ENCODE measurements at regions not wholly inside any gene's neighbourhood (a gene's known extent, or its start where the extent isn't known, plus 50 kb on each side); places are given as distances from the start of the nearest gene placed in this dataset.

DNA sequence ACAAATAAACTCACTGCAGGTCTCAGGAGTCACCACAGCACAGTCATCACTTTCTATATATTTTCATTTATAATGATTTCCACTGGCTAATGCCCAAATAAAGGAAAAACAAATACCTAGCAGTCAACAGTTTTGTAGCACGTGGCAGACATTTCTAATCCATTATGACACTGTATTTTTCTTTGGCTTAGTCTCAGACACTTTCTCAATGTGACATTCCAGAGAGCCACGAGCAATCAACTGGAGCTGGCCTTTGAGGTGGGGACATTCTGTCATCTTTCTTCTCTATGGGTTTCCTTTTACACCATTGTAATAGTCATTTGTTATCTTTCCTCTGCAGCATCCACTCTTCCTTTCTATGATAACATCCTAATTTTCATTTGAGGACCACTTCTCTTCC lies 119.7 kb downstream of the WNT5A start:
- Mint-ChIP-seq H3K27ac (no peak overlapping the region), H3K36me3 (ENCODE audit: low read depth) (no peaks in the 10 kb centered on the region), H3K27me3 (peaks cover 2% of the 10 kb centered on the region), H3K4me3 (no peak overlapping the region), H3K9me3 (peaks cover 9% of the 10 kb centered on the region), H3K4me1 (no peaks in the 10 kb centered on the region)
- ATAC-seq, result no peak
- no peak for DNase-seq

DNA sequence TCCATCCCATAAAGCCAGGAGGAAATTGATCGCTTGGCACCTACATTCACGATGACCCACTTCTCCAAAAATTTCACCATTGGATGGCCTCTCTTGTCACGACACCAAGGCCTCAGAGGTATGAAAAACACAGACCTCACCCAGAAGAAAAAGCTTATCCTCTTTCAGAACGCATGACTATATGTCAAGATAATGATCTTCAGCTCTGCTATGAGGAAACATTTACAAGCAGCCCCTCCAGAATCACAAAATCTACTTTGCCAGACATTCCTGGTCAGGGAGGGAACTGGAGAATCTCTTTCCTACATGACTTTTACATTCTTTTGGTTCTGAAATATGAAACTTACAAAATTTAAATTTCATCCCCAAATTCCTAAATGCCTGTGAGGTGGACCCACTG lies 122.7 kb downstream of the WNT5A start:
- Mint-ChIP-seq H3K4me3 (no peak overlapping the region), H3K4me1 (no peaks in the 10 kb centered on the region), H3K36me3 (ENCODE audit: low read depth) (no peaks in the 10 kb centered on the region), H3K9me3 (peaks cover 9% of the 10 kb centered on the region), H3K27ac (no peak overlapping the region), H3K27me3 (peaks cover 2% of the 10 kb centered on the region)
- ATAC-seq (no peak), DNase-seq (no peak)

DNA sequence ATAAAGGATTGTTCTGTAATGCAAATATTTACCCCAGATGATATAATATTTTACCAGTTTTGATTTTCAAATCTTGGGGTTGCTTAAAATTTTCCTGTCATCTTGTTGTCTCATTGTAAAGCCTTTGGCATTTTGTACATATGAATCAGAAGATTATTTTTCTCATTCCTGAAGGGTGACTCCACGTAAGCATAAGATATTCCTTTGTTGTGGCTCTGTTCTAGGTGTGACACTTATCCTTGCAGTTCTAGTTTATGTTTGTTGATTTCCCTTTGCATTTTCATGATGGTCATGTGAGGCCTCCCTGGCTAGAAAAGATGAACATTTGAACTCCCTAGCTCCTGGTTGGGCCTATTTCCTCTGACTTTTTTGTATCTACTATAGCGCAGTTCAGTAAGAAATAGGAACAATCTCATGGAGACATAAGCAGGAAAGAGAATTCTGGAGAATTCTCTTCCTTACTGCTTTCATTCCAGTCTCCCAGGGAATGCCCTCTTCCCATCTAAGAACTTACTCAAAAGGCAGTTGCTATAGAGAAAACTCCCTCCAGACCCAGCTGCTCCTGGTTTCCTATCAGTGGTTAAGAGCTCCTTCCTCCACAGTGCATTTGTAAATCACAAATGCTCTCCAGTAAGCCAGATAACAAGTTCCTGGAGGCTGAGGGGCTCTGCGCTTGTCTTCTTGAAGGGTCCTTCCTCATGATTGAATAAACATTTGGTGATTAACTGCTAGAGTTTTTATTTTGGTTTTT lies 124.7 kb downstream of the WNT5A start:
- Mint-ChIP-seq H3K9me3 (peaks cover 9% of the 10 kb centered on the region), H3K4me1 (no peaks in the 10 kb centered on the region), H3K27me3 (peaks cover 2% of the 10 kb centered on the region), H3K4me3 (no peak overlapping the region), H3K27ac (no peak overlapping the region), H3K36me3 (ENCODE audit: low read depth) (no peaks in the 10 kb centered on the region)
- DNase-seq (no peak), ATAC-seq (no peak)

GRCh38 chr3:55357796-55358195 lies 129.3 kb downstream of the WNT5A start:
- DNase-seq, result no peak
- H3K27ac Mint-ChIP-seq, result no peak overlapping the region
- no peak for ATAC-seq
- no peaks in the 10 kb centered on the region for H3K36me3 Mint-ChIP-seq (ENCODE audit: low read depth)
- no peak overlapping the region for H3K4me3 Mint-ChIP-seq
- H3K27me3 Mint-ChIP-seq, result no peaks in the 10 kb centered on the region
- no peaks in the 10 kb centered on the region for H3K4me1 Mint-ChIP-seq
- H3K9me3 Mint-ChIP-seq, result peaks cover 2% of the 10 kb centered on the region

DNA sequence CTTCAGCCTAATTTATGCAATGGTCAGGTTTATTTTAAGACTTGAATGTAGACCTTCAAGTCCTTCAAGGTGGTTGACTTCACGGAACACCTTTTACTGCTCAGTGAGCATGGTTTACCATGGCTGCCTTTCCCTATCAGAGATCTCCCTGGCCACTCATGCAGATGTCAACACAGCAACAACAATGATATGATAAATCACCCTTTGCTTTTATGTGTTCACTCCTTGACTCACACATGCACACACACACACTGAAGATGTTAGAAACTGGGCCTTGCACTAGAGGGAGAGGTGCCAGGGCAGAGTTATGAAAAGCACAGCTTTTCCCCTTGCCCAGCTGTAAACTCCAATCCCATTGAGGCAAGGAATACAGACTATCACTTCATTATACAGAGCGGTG lies 134.4 kb downstream of the WNT5A start:
- ATAC-seq (no peak), DNase-seq (no peak)
- Mint-ChIP-seq H3K27ac (no peak overlapping the region), H3K36me3 (ENCODE audit: low read depth) (no peaks in the 10 kb centered on the region), H3K4me1 (no peaks in the 10 kb centered on the region), H3K4me3 (no peak overlapping the region), H3K9me3 (no peaks in the 10 kb centered on the region), H3K27me3 (no peaks in the 10 kb centered on the region)

DNA sequence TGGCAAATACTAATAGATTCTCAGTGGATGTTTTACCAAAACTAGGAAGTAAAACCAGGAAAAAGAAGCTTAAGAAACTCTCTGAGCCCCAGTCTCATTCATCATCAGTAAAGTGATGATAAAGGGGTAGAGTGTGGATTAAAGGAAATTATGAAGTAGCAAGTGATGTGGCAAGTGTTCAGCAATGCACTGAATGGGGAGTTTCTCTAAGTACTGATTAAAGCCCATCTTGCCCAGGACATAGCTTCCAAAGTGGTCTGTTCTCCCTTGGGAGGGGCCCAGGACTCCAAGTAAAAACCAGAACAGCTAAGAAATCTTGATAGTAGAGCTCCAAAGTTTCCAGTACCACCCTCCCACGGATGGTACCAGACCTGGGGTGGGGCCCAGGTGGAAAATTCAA lies 137.3 kb downstream of the WNT5A start:
- no peaks in the 10 kb centered on the region for H3K27me3 Mint-ChIP-seq
- ATAC-seq (no peak), DNase-seq (no peak)
- no peak overlapping the region for H3K4me3 Mint-ChIP-seq
- H3K27ac Mint-ChIP-seq, result no peak overlapping the region
- H3K36me3 Mint-ChIP-seq (ENCODE audit: low read depth), result no peaks in the 10 kb centered on the region
- no peaks in the 10 kb centered on the region for H3K4me1 Mint-ChIP-seq
- H3K9me3 Mint-ChIP-seq, result no peaks in the 10 kb centered on the region

DNA sequence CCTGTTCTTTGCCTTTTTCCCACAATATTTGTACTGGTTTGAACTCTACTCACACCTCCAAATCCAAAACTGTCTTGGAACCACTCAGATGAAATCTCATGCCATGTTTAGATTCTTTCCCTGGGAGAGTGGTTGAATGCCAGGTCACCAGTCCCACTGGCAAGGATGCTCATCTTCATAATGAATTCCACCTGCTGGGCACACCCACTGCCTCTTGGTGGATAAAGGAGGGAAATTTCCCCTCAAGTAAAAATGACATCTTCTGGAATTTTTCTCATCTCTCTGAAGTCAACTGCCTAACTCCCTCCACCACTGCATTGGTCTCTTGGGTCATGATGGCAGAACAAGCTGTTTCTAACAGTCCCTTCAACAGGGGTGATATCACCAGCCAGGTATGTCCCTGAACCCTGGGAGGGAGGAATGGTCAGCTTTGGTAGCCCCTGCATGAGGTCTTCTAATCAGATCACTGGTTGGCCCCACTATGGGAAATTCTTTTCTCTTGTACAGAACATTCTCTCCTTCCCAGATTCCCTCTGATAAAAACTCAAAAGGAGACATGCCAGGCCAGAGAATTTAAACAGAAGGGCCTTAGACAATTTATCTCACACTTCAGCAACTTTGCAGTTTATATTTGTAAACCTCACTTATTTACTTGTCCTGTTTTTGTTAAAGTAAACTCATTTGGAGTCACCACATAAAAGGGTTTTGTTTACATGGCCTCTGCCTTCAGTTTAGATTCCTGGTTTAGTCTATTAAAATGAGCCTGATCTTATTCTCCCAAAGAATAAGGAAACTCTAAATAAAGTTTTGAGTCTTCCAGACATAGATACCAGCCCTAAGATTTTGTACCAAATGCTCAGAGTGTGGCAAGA lies 143.4 kb downstream of the WNT5A start:
- no peak for DNase-seq
- Mint-ChIP-seq H3K27me3 (no peaks in the 10 kb centered on the region), H3K27ac (no peak overlapping the region), H3K4me3 (no peak overlapping the region), H3K4me1 (no peaks in the 10 kb centered on the region), H3K9me3 (peaks cover 5% of the 10 kb centered on the region), H3K36me3 (ENCODE audit: low read depth) (no peaks in the 10 kb centered on the region)
- no peak for ATAC-seq

DNA sequence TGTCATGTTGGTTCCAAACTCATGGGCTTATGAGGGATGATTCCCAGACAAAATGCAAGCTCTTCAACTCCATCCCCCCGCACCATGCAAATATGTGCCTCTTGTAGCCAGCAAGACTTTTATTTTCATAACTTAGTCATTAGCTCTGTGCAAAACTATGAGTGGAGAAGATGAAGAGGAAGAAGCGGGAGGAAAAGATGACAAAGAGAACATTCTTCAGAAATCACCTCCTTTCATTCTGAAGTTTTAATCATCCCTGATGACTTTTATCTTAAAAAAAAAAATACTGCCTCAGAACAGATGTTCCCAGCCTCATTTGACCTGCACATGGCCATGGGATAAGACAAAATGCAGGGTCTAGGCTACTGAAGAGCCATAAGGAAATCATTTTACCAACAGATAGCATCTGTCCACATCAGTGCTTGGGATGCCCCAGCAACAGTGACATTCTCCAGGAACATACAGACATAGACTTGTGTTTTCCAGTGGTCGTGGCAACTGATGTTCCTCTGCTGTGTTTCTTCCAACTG lies 145.5 kb downstream of the WNT5A start:
- no peak overlapping the region for H3K27ac Mint-ChIP-seq
- ATAC-seq, result no peak
- H3K9me3 Mint-ChIP-seq, result peaks cover 5% of the 10 kb centered on the region
- no peak overlapping the region for H3K4me3 Mint-ChIP-seq
- no peaks in the 10 kb centered on the region for H3K36me3 Mint-ChIP-seq (ENCODE audit: low read depth)
- H3K4me1 Mint-ChIP-seq, result no peaks in the 10 kb centered on the region
- DNase-seq, result no peak
- no peaks in the 10 kb centered on the region for H3K27me3 Mint-ChIP-seq

- H3K4me3 Mint-ChIP-seq, result no peak overlapping the region
- no peaks in the 10 kb centered on the region for H3K4me1 Mint-ChIP-seq
- DNase-seq, result no peak
- H3K27ac Mint-ChIP-seq, result no peak overlapping the region
- H3K27me3 Mint-ChIP-seq, result no peaks in the 10 kb centered on the region
- H3K36me3 Mint-ChIP-seq (ENCODE audit: low read depth), result no peaks in the 10 kb centered on the region
- no peak for ATAC-seq
- H3K9me3 Mint-ChIP-seq, result peaks cover 5% of the 10 kb centered on the region
Observed at GRCh38 chr3:55339819-55340218, 147.3 kb downstream of the WNT5A start.

GRCh38 chr3:55339390-55339789 lies 147.7 kb downstream of the WNT5A start:
- H3K27ac Mint-ChIP-seq, result no peak overlapping the region
- no peak overlapping the region for H3K4me3 Mint-ChIP-seq

GRCh38 chr3:55337641-55338180 lies 149.4 kb downstream of the WNT5A start:
- no peak overlapping the region for H3K27ac Mint-ChIP-seq
- H3K9me3 Mint-ChIP-seq, result peaks cover 4% of the 10 kb centered on the region
- H3K4me3 Mint-ChIP-seq, result no peak overlapping the region
- ATAC-seq (no peak), DNase-seq (no peak)
- no peaks in the 10 kb centered on the region for H3K27me3 Mint-ChIP-seq
- no peaks in the 10 kb centered on the region for H3K36me3 Mint-ChIP-seq (ENCODE audit: low read depth)
- no peaks in the 10 kb centered on the region for H3K4me1 Mint-ChIP-seq

More at GRCh38 chr3:55339390-55339789, 147.7 kb downstream of the WNT5A start:
- DNase-seq (no peak), ATAC-seq (no peak)
- Mint-ChIP-seq H3K9me3 (peaks cover 5% of the 10 kb centered on the region), H3K27me3 (no peaks in the 10 kb centered on the region), H3K36me3 (ENCODE audit: low read depth) (no peaks in the 10 kb centered on the region), H3K4me1 (no peaks in the 10 kb centered on the region)

DNA sequence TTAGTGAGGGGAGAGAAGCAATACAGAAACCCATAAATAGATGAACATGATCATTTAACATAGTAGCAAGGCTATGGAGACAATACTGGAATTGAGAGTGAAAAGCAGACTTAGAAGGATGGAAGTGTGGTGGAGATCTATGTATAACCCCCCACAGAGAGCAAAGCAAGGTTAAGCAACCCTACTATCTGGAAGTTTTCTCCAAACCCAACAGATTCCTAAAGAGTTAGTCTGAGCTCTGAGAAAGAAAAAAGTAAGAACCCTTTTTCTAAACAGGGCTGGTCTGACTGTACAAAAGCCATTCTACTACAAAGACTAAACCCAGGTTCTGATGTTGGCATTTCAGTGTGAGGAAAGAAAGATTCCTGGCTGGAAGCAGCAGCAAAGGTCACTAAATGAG lies 153.2 kb downstream of the WNT5A start:
- no peaks in the 10 kb centered on the region for H3K27me3 Mint-ChIP-seq
- peaks cover 3% of the 10 kb centered on the region for H3K9me3 Mint-ChIP-seq
- DNase-seq (no peak), ATAC-seq (no peak)
- H3K4me3 Mint-ChIP-seq, result no peak overlapping the region
- no peak overlapping the region for H3K27ac Mint-ChIP-seq
- no peaks in the 10 kb centered on the region for H3K4me1 Mint-ChIP-seq
- no peaks in the 10 kb centered on the region for H3K36me3 Mint-ChIP-seq (ENCODE audit: low read depth)

GRCh38 chr3:55333046-55333445 lies 154.1 kb downstream of the WNT5A start:
- Mint-ChIP-seq H3K4me1 (no peaks in the 10 kb centered on the region), H3K27ac (no peak overlapping the region), H3K27me3 (no peaks in the 10 kb centered on the region), H3K4me3 (no peak overlapping the region), H3K9me3 (peaks cover 3% of the 10 kb centered on the region), H3K36me3 (ENCODE audit: low read depth) (no peaks in the 10 kb centered on the region)
- ATAC-seq (no peak), DNase-seq (no peak)

- Mint-ChIP-seq H3K4me1 (no peaks in the 10 kb centered on the region), H3K4me3 (no peak overlapping the region), H3K27me3 (no peaks in the 10 kb centered on the region), H3K27ac (no peak overlapping the region), H3K36me3 (ENCODE audit: low read depth) (no peaks in the 10 kb centered on the region), H3K9me3 (peaks cover 3% of the 10 kb centered on the region)
- no peak for ATAC-seq
- no peak for DNase-seq
Observed at GRCh38 chr3:55332176-55332575, 154.9 kb downstream of the WNT5A start.

GRCh38 chr3:55331524-55331923 lies 155.6 kb downstream of the WNT5A start:
- Mint-ChIP-seq H3K4me3 (no peak overlapping the region), H3K27me3 (no peaks in the 10 kb centered on the region), H3K36me3 (ENCODE audit: low read depth) (no peaks in the 10 kb centered on the region), H3K27ac (no peak overlapping the region), H3K4me1 (no peaks in the 10 kb centered on the region), H3K9me3 (peaks cover 3% of the 10 kb centered on the region)
- DNase-seq, result no peak
- no peak for ATAC-seq

Data from activated naive CD8-positive, alpha-beta T cell treated with anti-CD3 and anti-CD28 coated beads, Interleukin-2, amount 50 U/mL, for 24 hours (primary cell).